Endothelial cell of umbilical vein (primary cell): ENCODE measurements at regions not wholly inside any gene's neighbourhood (a gene's known extent, or its start where the extent isn't known, plus 50 kb on each side); places are given as distances from the start of the nearest gene placed in this dataset.

ENCODE experiments used
- BruUV-seq: library from RNA; stranded (reverse); fragments of 400-500 nt; replicated peaks from 2 replicates; lab custom pipeline; 2021; lab: Mats Ljungman, UMichigan
- CTCF ChIA-PET: fragments of 300-600, 350-600 bp; sonication (Branson Sonifier 250); formaldehyde crosslinking; loops from one replicate; lab custom pipeline; 2021; ENCODE audit warnings: antibody characterized with exemption, inconsistent platforms; lab: Charles Lee
- POLR2A ChIA-PET: fragments of 300-600, 350-600 bp; sonication (Branson Sonifier 250); formaldehyde crosslinking; loops from one replicate; lab custom pipeline; 2021; ENCODE audit warnings: antibody characterized with exemption, inconsistent platforms; lab: Charles Lee
- DNase-seq: peaks from one replicate; pipeline ENCODE4 v3.0.0-alpha.2; 2011; ENCODE audit warnings: low read depth, low spot score
- FAIRE-seq: peaks from 2 replicates; lab custom pipeline; 2011; peaks lifted over from hg19 to GRCh38; lab: Jason Lieb, UNC
- H2AFZ ChIP-seq: 2 replicates; pipeline ENCODE4 v1.6.0; 2012; ENCODE audit warnings: low read depth, low read length, control low read depth, inconsistent platforms
- H3K27ac ChIP-seq: 2 replicates; pipeline ENCODE4 v1.5.1; 2011; ENCODE audit warnings: low read depth, mild to moderate bottlenecking, control low read depth, low read length, moderate library complexity; ENCODE audit not compliant: insufficient read depth
- H3K27me3 ChIP-seq, 2 experiments: 2 replicates each; pipeline versions ENCODE4 v1.6.0 to v1.6.1; 2011; ENCODE audit warnings: low read length in 2 of 2, mixed read lengths in 1 of 2; ENCODE audit not compliant: control insufficient read depth in 2 of 2, insufficient read depth in 2 of 2
- H3K36me3 ChIP-seq, 2 experiments: 2 replicates in 1 of 2; 3 replicates in 1 of 2; pipeline ENCODE4 v1.5.1; 2011; ENCODE audit warnings: low read length in 2 of 2, mild to moderate bottlenecking in 1 of 2, moderate library complexity in 1 of 2; ENCODE audit not compliant: control insufficient read depth in 2 of 2, insufficient read depth in 2 of 2; ENCODE audit errors: extremely low read depth in 1 of 2
- H3K4me1 ChIP-seq: 3 replicates; pipeline ENCODE4 v1.5.1; 2011; ENCODE audit warnings: mild to moderate bottlenecking, low read length; ENCODE audit not compliant: control insufficient read depth, insufficient read depth; ENCODE audit errors: extremely low read depth
- H3K4me2 ChIP-seq: 2 replicates; pipeline ENCODE4 v1.6.1; 2011; ENCODE audit warnings: low read length, control low read depth, mixed read lengths; ENCODE audit not compliant: insufficient read depth
- H3K4me3 ChIP-seq, 3 experiments: fragments of 200-600 bp in 1 of 3; sonication (generic), shearing (Covaris generic) in 1 of 3; replicated peaks in 1 of 3; 2 replicates each; pipeline ENCODE4 v1.5.1; 2011 to 2016; ENCODE audit warnings: control low read depth in 3 of 3, low read length in 3 of 3, mild to moderate bottlenecking in 2 of 3, inconsistent platforms in 1 of 3, low read depth in 1 of 3, moderate library complexity in 1 of 3; ENCODE audit not compliant: insufficient read depth in 1 of 3
- H3K79me2 ChIP-seq: 2 replicates; pipeline ENCODE4 v1.6.0; 2012; ENCODE audit warnings: low read length, inconsistent platforms; ENCODE audit not compliant: control insufficient read depth, insufficient read depth
- H3K9ac ChIP-seq: replicated peaks from 2 replicates; pipeline ENCODE3; 2011; ENCODE audit warnings: low read length, control low read depth; ENCODE audit not compliant: insufficient read depth; ENCODE audit errors: extremely low read depth
- H3K9me1 ChIP-seq: replicated peaks from 3 replicates; pipeline ENCODE4 v1.6.0; 2011; ENCODE audit warnings: mild to moderate bottlenecking, low read length; ENCODE audit not compliant: control insufficient read depth, insufficient read depth; ENCODE audit errors: extremely low read depth
- H3K9me3 ChIP-seq: replicated peaks from 2 replicates; pipeline ENCODE4 v1.5.1; 2012; ENCODE audit warnings: low read length, inconsistent platforms; ENCODE audit not compliant: control insufficient read depth, insufficient read depth
- H4K20me1 ChIP-seq: replicated peaks from 2 replicates; pipeline ENCODE3; 2011; ENCODE audit warnings: mild to moderate bottlenecking, low read length; ENCODE audit not compliant: control insufficient read depth, insufficient read depth; ENCODE audit errors: extremely low read depth
- EZH2 ChIP-seq: IDR thresholded peaks from 2 replicates; pipeline ENCODE4 v1.6.1; 2012; ENCODE audit warnings: borderline replicate concordance, low read depth, mild to moderate bottlenecking, moderate library complexity, low read length, inconsistent platforms; ENCODE audit not compliant: severe bottlenecking
- FOS ChIP-seq: IDR thresholded peaks from 2 replicates; pipeline ENCODE4 v1.6.1; 2011; ENCODE audit warnings: mild to moderate bottlenecking, low read length, moderate library complexity, borderline replicate concordance; ENCODE audit not compliant: insufficient read depth
- GATA2 ChIP-seq: IDR thresholded peaks from 2 replicates; pipeline ENCODE4 v1.7.0; 2011; ENCODE audit warnings: low read depth, mild to moderate bottlenecking, moderate library complexity, mixed read lengths, low read length; ENCODE audit not compliant: insufficient read length, insufficient read depth
- JUN ChIP-seq: IDR thresholded peaks from 2 replicates; pipeline ENCODE4 v1.6.1; 2011; ENCODE audit warnings: borderline replicate concordance, low read depth; ENCODE audit not compliant: insufficient read length, insufficient read depth
- MAX ChIP-seq: IDR thresholded peaks from 2 replicates; pipeline ENCODE4 v1.6.1; 2011; ENCODE audit not compliant: insufficient read depth, insufficient read length
- MYC ChIP-seq: IDR thresholded peaks from one replicate; pipeline ENCODE4 v1.6.1; 2011; ENCODE audit warnings: mild to moderate bottlenecking, low read depth, low read length
- POLR2A ChIP-seq: IDR thresholded peaks from 2 replicates; pipeline ENCODE4 v1.6.1; 2012; ENCODE audit warnings: low read depth, mild to moderate bottlenecking, control low read depth, low read length
- POLR2AphosphoS5 ChIP-seq: IDR thresholded peaks from 2 replicates; pipeline ENCODE4 v1.6.1; 2012; ENCODE audit warnings: low read depth, mild to moderate bottlenecking, control low read depth, low read length, moderate library complexity; ENCODE audit not compliant: insufficient read depth
- dilution Hi-C: fragments of 300-500 bp; cut with MboI; formaldehyde crosslinking; loops from one replicate; pipeline ENCODE4 v1.15.0; 2019; ENCODE audit warnings: low sequenced_read_pairs; ENCODE audit not compliant: extremely low pct_ligation_motif_present
- intact Hi-C: fragments of 100-400 bp; cut with micrococcal nuclease; formaldehyde crosslinking; loops from one replicate; pipeline ENCODE4 v1.10.0; 2022
- TF ChIP-seq, protein P1 (sequence below), 2 donors: IDR thresholded peaks; 1 replicate in 1 of 2; 2 replicates in 1 of 2; pipeline ENCODE4 v1.5.1; 2011; ENCODE audit warnings: low read length in 2 of 2, mild to moderate bottlenecking in 2 of 2, moderate library complexity in 2 of 2, control low read depth in 1 of 2, inconsistent platforms in 1 of 2, low read depth in 1 of 2; ENCODE audit not compliant: insufficient read depth in 1 of 2; ENCODE audit errors: extremely low read depth in 1 of 2

- no TSS peak for BruUV-seq
- ChIA-PET CTCF (interaction anchor here (1.0 to 4.7 kb wide), 4 partner anchors 57 to 131 kb away, joined by 3 to 108 read pairs (median 4); partner anchors contain the start of gene SH3GL3), POLR2A (no interaction called here)
- H3K4me3 ChIP-seq = no peak overlapping the region
- DNase-seq = no peak
- FAIRE-seq = no peak
- no peak for TF ChIP-seq FOS
- TF ChIP-seq, protein P1, sequence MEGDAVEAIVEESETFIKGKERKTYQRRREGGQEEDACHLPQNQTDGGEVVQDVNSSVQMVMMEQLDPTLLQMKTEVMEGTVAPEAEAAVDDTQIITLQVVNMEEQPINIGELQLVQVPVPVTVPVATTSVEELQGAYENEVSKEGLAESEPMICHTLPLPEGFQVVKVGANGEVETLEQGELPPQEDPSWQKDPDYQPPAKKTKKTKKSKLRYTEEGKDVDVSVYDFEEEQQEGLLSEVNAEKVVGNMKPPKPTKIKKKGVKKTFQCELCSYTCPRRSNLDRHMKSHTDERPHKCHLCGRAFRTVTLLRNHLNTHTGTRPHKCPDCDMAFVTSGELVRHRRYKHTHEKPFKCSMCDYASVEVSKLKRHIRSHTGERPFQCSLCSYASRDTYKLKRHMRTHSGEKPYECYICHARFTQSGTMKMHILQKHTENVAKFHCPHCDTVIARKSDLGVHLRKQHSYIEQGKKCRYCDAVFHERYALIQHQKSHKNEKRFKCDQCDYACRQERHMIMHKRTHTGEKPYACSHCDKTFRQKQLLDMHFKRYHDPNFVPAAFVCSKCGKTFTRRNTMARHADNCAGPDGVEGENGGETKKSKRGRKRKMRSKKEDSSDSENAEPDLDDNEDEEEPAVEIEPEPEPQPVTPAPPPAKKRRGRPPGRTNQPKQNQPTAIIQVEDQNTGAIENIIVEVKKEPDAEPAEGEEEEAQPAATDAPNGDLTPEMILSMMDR (IDR thresholded peaks at IDR 0.05; ENCODE audit: extremely low read depth in 1 of 2, insufficient read depth in 1 of 2, low read depth in 1 of 2, low read length in 2 of 2) = no peak
- TF ChIP-seq GATA2 = no peak
- TF ChIP-seq MAX = no peak
- no peak for TF ChIP-seq MYC
- no peak for TF ChIP-seq EZH2
- TF ChIP-seq JUN = no peak
- no peak for TF ChIP-seq POLR2AphosphoS5
- TF ChIP-seq POLR2A = no peak
- no peak overlapping the region for H3K9ac ChIP-seq
- dilution Hi-C loops = no loop called here
- no peak overlapping the region for H3K27ac ChIP-seq
- no peaks in the 10 kb centered on the region for H4K20me1 ChIP-seq
- H3K36me3 ChIP-seq = no peaks in the 10 kb centered on the region
- H3K27me3 ChIP-seq = peaks cover 5 to 16% of the 10 kb centered on the region in 2 experiments
- no peaks in the 10 kb centered on the region for H3K9me1 ChIP-seq
- no peaks in the 10 kb centered on the region for H3K79me2 ChIP-seq
- no peaks in the 10 kb centered on the region for H3K4me1 ChIP-seq
- no peak overlapping the region for H2AFZ ChIP-seq
- no peaks in the 10 kb centered on the region for H3K9me3 ChIP-seq
- H3K4me2 ChIP-seq = no peak overlapping the region
- intact Hi-C loops = no loop called here
Measured at GRCh38 chr15:83379579-83379959, 67.6 kb upstream of the SH3GL3 start.
